H4 (cell line): ENCODE measurements at regions not wholly inside any gene's neighbourhood (a gene's known extent, or its start where the extent isn't known, plus 50 kb on each side); places are given as distances from the start of the nearest gene placed in this dataset.
A peak's percentile ranks its signal among the peaks of the same experiment; 100 is the strongest.

Source experiments
- DNase-seq: peaks from one replicate; pipeline ENCODE4 v3.0.0-alpha.2; 2015; ENCODE audit warnings: low spot score

GRCh38 chr10:113967126-113967525 is 76.5 kb upstream of the ADRB1 start:
- no peak for DNase-seq

- DNase-seq, result no peak
These were observed 73.0 kb upstream of the ADRB1 start for GRCh38 chr10:113970641-113971040.

- no peak for DNase-seq
These were observed 72.2 kb upstream of the ADRB1 start for GRCh38 chr10:113971349-113971973.

- DNase-seq, result no peak
These were observed 66.5 kb upstream of the ADRB1 start for GRCh38 chr10:113977174-113977573.

GRCh38 chr10:113978802-113979201 is 64.9 kb upstream of the ADRB1 start:
- DNase-seq, result no peak

- no peak for DNase-seq
These were observed 64.3 kb upstream of the ADRB1 start for GRCh38 chr10:113979409-113979808.

- no peak for DNase-seq
These were observed 63.1 kb upstream of the ADRB1 start for GRCh38 chr10:113980408-113981087.

GRCh38 chr10:113982296-113982695 is 61.4 kb upstream of the ADRB1 start:
- no peak for DNase-seq

GRCh38 chr10:113982769-113983168 is 60.9 kb upstream of the ADRB1 start:
- DNase-seq, result no peak

- DNase-seq, result no peak
These were observed 60.1 kb upstream of the ADRB1 start for GRCh38 chr10:113983552-113983951.

GRCh38 chr10:113985297-113985844 is 58.3 kb upstream of the ADRB1 start:
- no peak for DNase-seq

- no peak for DNase-seq
These were observed 57.4 kb upstream of the ADRB1 start for GRCh38 chr10:113986316-113986715.

GRCh38 chr10:113987156-113987555 is 56.5 kb upstream of the ADRB1 start:
- no peak for DNase-seq

GRCh38 chr10:113987805-113988204 is 55.9 kb upstream of the ADRB1 start:
- no peak for DNase-seq

GRCh38 chr10:113988535-113988934 is 55.1 kb upstream of the ADRB1 start:
- no peak for DNase-seq

- DNase-seq, result peak; percentile 57
These were observed 52.4 kb upstream of the ADRB1 start for GRCh38 chr10:113991091-113991860.

GRCh38 chr10:113992471-113993011 is 51.1 kb upstream of the ADRB1 start:
- no peak for DNase-seq

- no peak for DNase-seq
These were observed 50.1 kb upstream of the ADRB1 start for GRCh38 chr10:113993489-113993991.
